ENCODE measurements at regions not wholly inside any gene's neighbourhood (a gene's known extent, or its start where the extent isn't known, plus 50 kb on each side); places are given as distances from the start of the nearest gene placed in this dataset.

GRCh38 chr7:98496618-98497017, 95.7 kb upstream of the BAIAP2L1 start:
- TF ChIP-seq CTCF (IDR thresholded peaks at IDR 0.05) = no peak
- Histone ChIP-seq H3K27me3 (peaks cover 0 to 13% (median 0%) of the 10 kb centered on the region in 7 donors), H3K9me3 (peaks cover 0 to 48% (median 17%) of the 10 kb centered on the region in 11 donors), H3K27ac (no peak overlapping the region), H3K36me3 (no peaks in the 10 kb centered on the region), H3K4me1 (no peaks in the 10 kb centered on the region), H3K4me3 (no peak overlapping the region)
- no peak for ATAC-seq
- DNase-seq = no peak
- WGBS, 2 donors = 64 to 70% methylated on average over 2 of the region's 2 CpGs
- intact Hi-C loops (cut with DNase I) = no loop called here

- H3K4me1 ChIP-seq = no peaks in the 10 kb centered on the region
- 81% methylated on average over 11 of the region's 11 CpGs for WGBS, 2 donors
- no peak for TF ChIP-seq CTCF (IDR thresholded peaks at IDR 0.05)
- H3K27me3 ChIP-seq = peaks cover 0 to 13% (median 3%) of the 10 kb centered on the region in 7 donors
- no peak for DNase-seq
- no peaks in the 10 kb centered on the region for H3K36me3 ChIP-seq
- peaks cover 0 to 47% (median 17%) of the 10 kb centered on the region in 11 donors for H3K9me3 ChIP-seq
- no peak overlapping the region for H3K4me3 ChIP-seq
- no peak overlapping the region for H3K27ac ChIP-seq
- ATAC-seq = no peak
- intact Hi-C loops (cut with DNase I) = no loop called here
These were observed 94.5 kb upstream of the BAIAP2L1 start for GRCh38 chr7:98495200-98495955.

GRCh38 chr7:98493030-98493778, 92.3 kb upstream of the BAIAP2L1 start:
- intact Hi-C loops (cut with DNase I) = no loop called here
- 82 to 85% methylated on average over 21 of the region's 21 CpGs for WGBS, 2 donors
- ATAC-seq (no peak), DNase-seq (no peak)
- H3K9me3 ChIP-seq = peaks cover 0 to 37% (median 17%) of the 10 kb centered on the region in 11 donors
- TF ChIP-seq CTCF (IDR thresholded peaks at IDR 0.05) = no peak
- H3K36me3 ChIP-seq = no peaks in the 10 kb centered on the region
- H3K27ac ChIP-seq = no peak overlapping the region
- H3K4me1 ChIP-seq = no peaks in the 10 kb centered on the region
- no peak overlapping the region for H3K4me3 ChIP-seq
- H3K27me3 ChIP-seq = peaks cover 0 to 9% (median 0%) of the 10 kb centered on the region in 7 donors

GRCh38 chr7:98488167-98488566, 87.3 kb upstream of the BAIAP2L1 start:
- H3K36me3 ChIP-seq = no peaks in the 10 kb centered on the region
- no peak overlapping the region for H3K4me3 ChIP-seq
- no peaks in the 10 kb centered on the region for H3K4me1 ChIP-seq
- ATAC-seq (no peak), DNase-seq (no peak)
- H3K9me3 ChIP-seq = peaks cover 0 to 7% (median 0%) of the 10 kb centered on the region in 11 donors
- H3K27me3 ChIP-seq = peaks cover 0 to 15% (median 2%) of the 10 kb centered on the region in 7 donors
- intact Hi-C loops (cut with DNase I) = no loop called here
- no peak for TF ChIP-seq CTCF (IDR thresholded peaks at IDR 0.05)
- 54 to 64% methylated on average over 7 of the region's 7 CpGs for WGBS, 2 donors
- H3K27ac ChIP-seq = no peak overlapping the region
